ENCODE measurements at regions not wholly inside any gene's neighbourhood (a gene's known extent, or its start where the extent isn't known, plus 50 kb on each side); places are given as distances from the start of the nearest gene placed in this dataset.
"Not testable (repeated sequence)": the region's sequence is repeated elsewhere in the genome, so short reads cannot be mapped to it uniquely, and the experiment has no call there.

DNA sequence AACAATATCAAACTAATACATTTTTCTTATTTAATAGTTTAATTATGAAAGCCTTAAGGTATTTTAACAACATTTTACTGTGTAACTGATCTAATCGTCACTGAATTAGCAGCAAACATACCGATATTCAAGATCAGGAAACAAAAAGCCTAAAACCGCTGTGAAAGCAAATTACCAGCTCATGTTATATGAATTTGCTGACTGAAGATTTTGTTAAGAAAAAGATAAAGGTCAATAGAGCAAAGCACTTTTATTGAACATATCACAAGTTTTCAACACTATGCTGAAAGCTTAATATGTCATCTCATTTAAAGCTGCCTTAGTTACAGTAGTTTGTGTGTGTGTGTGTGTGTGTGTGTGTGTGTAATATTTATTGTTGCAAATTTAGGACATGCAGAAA, 1634.9 kb upstream of the NUDT12 start:
- no peak overlapping the region for H3K4me3 ChIP-seq (ENCODE audit: low read length)
- TF ChIP-seq CTCF (conservative IDR thresholded peaks at IDR 0.05; ENCODE audit: low read length) = no peak
- DNase-seq (ENCODE audit: low read depth) = no peak

- DNase-seq (ENCODE audit: low read depth) = no peak
- no peak overlapping the region for H3K4me3 ChIP-seq (ENCODE audit: low read length)
- TF ChIP-seq CTCF (conservative IDR thresholded peaks at IDR 0.05; ENCODE audit: low read length) = no peak
These were observed 1633.2 kb upstream of the NUDT12 start for GRCh38 chr5:105195765-105196164.

DNA sequence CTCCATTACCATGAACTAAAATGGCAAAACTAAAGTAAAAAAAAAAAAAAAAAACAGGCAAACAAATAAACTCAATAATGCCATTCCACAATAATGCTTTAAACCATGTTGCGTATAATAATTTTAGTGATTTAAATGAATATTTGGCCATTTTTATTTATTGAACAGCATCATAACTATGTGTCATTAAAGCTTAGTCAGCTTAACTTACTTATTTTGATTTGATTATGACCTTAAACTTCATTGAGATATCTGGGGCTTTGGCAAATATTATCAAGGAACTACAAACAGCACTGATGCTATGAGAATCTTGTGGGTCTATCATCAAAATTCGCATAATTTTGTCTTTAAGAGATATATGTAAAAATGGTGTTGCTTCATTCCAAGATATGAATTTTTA, 1610.3 kb upstream of the NUDT12 start:
- DNase-seq (ENCODE audit: low read depth) = no peak
- no peak for TF ChIP-seq CTCF (conservative IDR thresholded peaks at IDR 0.05; ENCODE audit: low read length)
- no peak overlapping the region for H3K4me3 ChIP-seq (ENCODE audit: low read length)

- H3K4me3 ChIP-seq (ENCODE audit: low read length) = no peak overlapping the region
- no peak for TF ChIP-seq CTCF (conservative IDR thresholded peaks at IDR 0.05; ENCODE audit: low read length)
- DNase-seq (ENCODE audit: low read depth) = no peak
These were observed 1606.2 kb upstream of the NUDT12 start for GRCh38 chr5:105168806-105169205.

- TF ChIP-seq CTCF (conservative IDR thresholded peaks at IDR 0.05; ENCODE audit: low read length) = no peak
- DNase-seq (ENCODE audit: low read depth) = no peak
- no peak overlapping the region for H3K4me3 ChIP-seq (ENCODE audit: low read length)
These were observed 1604.5 kb upstream of the NUDT12 start for GRCh38 chr5:105167092-105167491.

GRCh38 chr5:105163547-105163946, 1601.0 kb upstream of the NUDT12 start:
- DNase-seq (ENCODE audit: low read depth) = no peak
- no peak for TF ChIP-seq CTCF (conservative IDR thresholded peaks at IDR 0.05; ENCODE audit: low read length)
- H3K4me3 ChIP-seq (ENCODE audit: low read length) = no peak overlapping the region

- not testable (repeated sequence) for DNase-seq (ENCODE audit: low read depth); H3K4me3 ChIP-seq (ENCODE audit: low read length)
These were observed 1600.0 kb upstream of the NUDT12 start for GRCh38 chr5:105162557-105162956.

- DNase-seq (ENCODE audit: low read depth) = no peak
- H3K4me3 ChIP-seq (ENCODE audit: low read length) = no peak overlapping the region
- no peak for TF ChIP-seq CTCF (conservative IDR thresholded peaks at IDR 0.05; ENCODE audit: low read length)
These were observed 1595.9 kb upstream of the NUDT12 start for GRCh38 chr5:105158526-105158925.
